ENCODE measurements at regions not wholly inside any gene's neighbourhood (a gene's known extent, or its start where the extent isn't known, plus 50 kb on each side); places are given as distances from the start of the nearest gene placed in this dataset.
A peak's percentile ranks its signal among the peaks of the same experiment; 100 is the strongest.

DNA sequence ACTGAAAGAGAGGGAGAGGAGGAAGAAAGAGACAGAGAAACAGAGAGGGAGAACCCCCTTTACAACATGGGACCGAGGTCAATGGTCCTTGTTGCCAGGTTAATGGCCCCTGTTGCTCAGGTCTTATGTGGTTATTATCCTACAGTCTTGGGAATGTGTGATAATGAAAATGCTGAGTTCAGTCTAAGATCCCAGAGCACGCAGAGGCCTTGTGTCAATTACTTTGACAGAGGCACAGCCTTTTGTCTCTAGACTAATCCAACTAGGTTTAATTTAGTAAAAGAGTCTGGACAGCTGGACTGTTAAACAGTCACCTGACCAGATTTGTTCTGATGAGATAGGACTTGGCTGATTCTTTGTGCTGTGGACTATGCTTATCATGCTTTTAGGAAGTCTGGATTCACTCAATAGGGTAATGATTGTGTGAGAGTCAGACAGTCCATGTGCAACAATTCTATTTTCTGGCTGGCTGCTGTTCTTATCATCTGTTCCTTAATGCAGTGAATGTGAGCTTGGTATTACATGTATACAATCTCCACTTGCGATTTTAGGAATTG, 157.4 kb upstream of the MAGI2 start:
- Mint-ChIP-seq H3K27ac (ENCODE audit: unreplicated experiment) (peak overlapping the region; percentile 1), H3K36me3 (ENCODE audit: insufficient read depth, unreplicated experiment) (peaks cover 7% of the 10 kb centered on the region), H3K4me3 (ENCODE audit: unreplicated experiment) (no peak overlapping the region), H3K27me3 (ENCODE audit: insufficient read depth, unreplicated experiment) (no peaks in the 10 kb centered on the region), H3K9me3 (ENCODE audit: unreplicated experiment) (peaks cover 20% of the 10 kb centered on the region), H3K4me1 (ENCODE audit: low read depth, unreplicated experiment) (peaks cover 18% of the 10 kb centered on the region)
- Histone ChIP-seq H3K9me3 (0 out of 2 replicates have a peak, but pooled peaks cover 4% of the 10 kb centered on the region), H3K4me3 (ENCODE audit: low read depth, low read length) (no peak overlapping the region), H3K36me3 (ENCODE audit: control insufficient read depth, insufficient read depth, low read length) (no peaks in the 10 kb centered on the region), H3K27me3 (replicated peaks; ENCODE audit: control insufficient read depth, insufficient read depth, low read length) (no peaks in the 10 kb centered on the region), H3K4me1 (peaks cover 28% of the 10 kb centered on the region)
- CTCF ChIA-PET: no interaction called here
- TF ChIP-seq, protein P1, sequence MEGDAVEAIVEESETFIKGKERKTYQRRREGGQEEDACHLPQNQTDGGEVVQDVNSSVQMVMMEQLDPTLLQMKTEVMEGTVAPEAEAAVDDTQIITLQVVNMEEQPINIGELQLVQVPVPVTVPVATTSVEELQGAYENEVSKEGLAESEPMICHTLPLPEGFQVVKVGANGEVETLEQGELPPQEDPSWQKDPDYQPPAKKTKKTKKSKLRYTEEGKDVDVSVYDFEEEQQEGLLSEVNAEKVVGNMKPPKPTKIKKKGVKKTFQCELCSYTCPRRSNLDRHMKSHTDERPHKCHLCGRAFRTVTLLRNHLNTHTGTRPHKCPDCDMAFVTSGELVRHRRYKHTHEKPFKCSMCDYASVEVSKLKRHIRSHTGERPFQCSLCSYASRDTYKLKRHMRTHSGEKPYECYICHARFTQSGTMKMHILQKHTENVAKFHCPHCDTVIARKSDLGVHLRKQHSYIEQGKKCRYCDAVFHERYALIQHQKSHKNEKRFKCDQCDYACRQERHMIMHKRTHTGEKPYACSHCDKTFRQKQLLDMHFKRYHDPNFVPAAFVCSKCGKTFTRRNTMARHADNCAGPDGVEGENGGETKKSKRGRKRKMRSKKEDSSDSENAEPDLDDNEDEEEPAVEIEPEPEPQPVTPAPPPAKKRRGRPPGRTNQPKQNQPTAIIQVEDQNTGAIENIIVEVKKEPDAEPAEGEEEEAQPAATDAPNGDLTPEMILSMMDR (IDR thresholded peaks at IDR 0.05; ENCODE audit: insufficient read depth in 1 of 2, low read depth in 1 of 2, low read length in 1 of 2, severe bottlenecking in 1 of 2, unreplicated experiment in 1 of 2): no peak
- no TSS peak for BruUV-seq (replicated peaks)
- intact Hi-C loops (cut with micrococcal nuclease; ENCODE audit: unreplicated experiment): no loop called here
- POLR2A ChIA-PET: no interaction called here
- DNase-seq: no peak

GRCh38 chr7:79610313-79610712, 156.8 kb upstream of the MAGI2 start:
- H3K4me1 Mint-ChIP-seq (ENCODE audit: low read depth, unreplicated experiment): peaks cover 18% of the 10 kb centered on the region
- H3K27me3 ChIP-seq (replicated peaks; ENCODE audit: control insufficient read depth, insufficient read depth, low read length): no peaks in the 10 kb centered on the region
- intact Hi-C loops (cut with micrococcal nuclease; ENCODE audit: unreplicated experiment): no loop called here
- CTCF ChIA-PET: no interaction called here
- H3K4me1 ChIP-seq: peaks cover 28% of the 10 kb centered on the region
- POLR2A ChIA-PET: no interaction called here
- peak overlapping the region; percentile 1 for H3K27ac Mint-ChIP-seq (ENCODE audit: unreplicated experiment)
- no peak overlapping the region for H3K4me3 ChIP-seq (ENCODE audit: low read depth, low read length)
- H3K9me3 Mint-ChIP-seq (ENCODE audit: unreplicated experiment): peaks cover 23% of the 10 kb centered on the region
- BruUV-seq (replicated peaks): no TSS peak
- H3K4me3 Mint-ChIP-seq (ENCODE audit: unreplicated experiment): no peak overlapping the region
- 0 out of 2 replicates have a peak, but pooled peaks cover 4% of the 10 kb centered on the region for H3K9me3 ChIP-seq
- DNase-seq: no peak
- peaks cover 7% of the 10 kb centered on the region for H3K36me3 Mint-ChIP-seq (ENCODE audit: insufficient read depth, unreplicated experiment)
- no peaks in the 10 kb centered on the region for H3K36me3 ChIP-seq (ENCODE audit: control insufficient read depth, insufficient read depth, low read length)
- TF ChIP-seq, protein P1 (IDR thresholded peaks at IDR 0.05; ENCODE audit: insufficient read depth in 1 of 2, low read depth in 1 of 2, low read length in 1 of 2, severe bottlenecking in 1 of 2, unreplicated experiment in 1 of 2): no peak
- no peaks in the 10 kb centered on the region for H3K27me3 Mint-ChIP-seq (ENCODE audit: insufficient read depth, unreplicated experiment)

DNA sequence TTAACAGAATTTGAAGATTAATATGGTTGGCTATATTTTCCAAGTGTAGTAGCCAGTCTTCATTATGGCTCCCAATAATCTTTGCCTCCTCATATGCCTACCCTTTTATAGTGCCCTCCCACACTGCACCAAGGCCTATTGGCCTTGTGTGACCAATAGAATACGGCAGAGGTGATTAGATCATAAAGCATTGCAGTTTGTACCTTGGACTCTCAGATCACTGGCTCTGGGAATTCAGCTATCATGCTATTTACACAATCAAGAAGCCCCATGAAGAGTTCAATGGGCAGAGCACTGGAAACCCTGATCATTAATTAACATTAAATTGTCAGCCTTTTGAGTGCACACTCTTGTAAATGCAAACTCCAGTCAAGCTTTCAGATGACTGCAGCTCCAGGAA, 154.5 kb upstream of the MAGI2 start:
- peak; percentile 35 to 43 for DNase-seq
- no TSS peak for BruUV-seq (replicated peaks)
- Histone ChIP-seq H3K36me3 (ENCODE audit: control insufficient read depth, insufficient read depth, low read length) (no peaks in the 10 kb centered on the region), H3K4me3 (ENCODE audit: low read depth, low read length) (no peak overlapping the region), H3K9me3 (0 out of 2 replicates have a peak, but pooled peaks cover 4% of the 10 kb centered on the region), H3K27me3 (replicated peaks; ENCODE audit: control insufficient read depth, insufficient read depth, low read length) (no peaks in the 10 kb centered on the region), H3K4me1 (peaks cover 18% of the 10 kb centered on the region)
- Mint-ChIP-seq H3K4me3 (ENCODE audit: unreplicated experiment) (peak overlapping the region; percentile 21), H3K36me3 (ENCODE audit: insufficient read depth, unreplicated experiment) (peaks cover 7% of the 10 kb centered on the region), H3K27me3 (ENCODE audit: insufficient read depth, unreplicated experiment) (no peaks in the 10 kb centered on the region), H3K9me3 (ENCODE audit: unreplicated experiment) (peaks cover 23% of the 10 kb centered on the region), H3K27ac (ENCODE audit: unreplicated experiment) (peak overlapping the region; percentile 40), H3K4me1 (ENCODE audit: low read depth, unreplicated experiment) (peaks cover 25% of the 10 kb centered on the region)
- ChIA-PET CTCF (no interaction called here), POLR2A (no interaction called here)
- intact Hi-C loops (cut with micrococcal nuclease; ENCODE audit: unreplicated experiment): loop anchor here (5.0 kb wide), 1 partner anchor 101 kb away; no protein-coding TSS in a partner anchor
- TF ChIP-seq, protein P1 (IDR thresholded peaks at IDR 0.05; ENCODE audit: insufficient read depth in 1 of 2, low read depth in 1 of 2, low read length in 1 of 2, severe bottlenecking in 1 of 2, unreplicated experiment in 1 of 2): no peak
